SK-N-SH (cell line): ENCODE measurements at regions not wholly inside any gene's neighbourhood (a gene's known extent, or its start where the extent isn't known, plus 50 kb on each side); places are given as distances from the start of the nearest gene placed in this dataset.

Experiments used
- CHD2 ChIP-seq: fragments of 150-350 bp; IDR thresholded peaks from 2 replicates; pipeline ENCODE4 v1.6.1; 2018; ENCODE audit warnings: low read length; ENCODE audit not compliant: partially characterized antibody
- EP300 ChIP-seq, 2 experiments: IDR thresholded peaks; 2 replicates each; pipeline versions ENCODE4 v1.4.0 to v1.6.1; 2012; ENCODE audit warnings: borderline replicate concordance in 1 of 2, low read depth in 1 of 2, low read length in 1 of 2
- FOSL2 ChIP-seq: IDR thresholded peaks from 2 replicates; pipeline ENCODE4 v1.4.0; 2012; ENCODE audit warnings: low read depth, mild to moderate bottlenecking, moderate library complexity, borderline replicate concordance
- FOXM1 ChIP-seq: IDR thresholded peaks from 2 replicates; pipeline ENCODE4 v1.4.0; 2012; ENCODE audit warnings: low read depth, mild to moderate bottlenecking
- GABPA ChIP-seq: IDR thresholded peaks from 2 replicates; pipeline ENCODE4 v1.4.0; 2012; ENCODE audit warnings: low read depth, mild to moderate bottlenecking
- NFIC ChIP-seq: IDR thresholded peaks from 2 replicates; pipeline ENCODE4 v1.4.0; 2012; ENCODE audit warnings: borderline replicate concordance
- NRF1 ChIP-seq: IDR thresholded peaks from 2 replicates; pipeline ENCODE4 v1.6.1; 2012; ENCODE audit warnings: low read depth, mild to moderate bottlenecking, low read length
- POLR2AphosphoS5 ChIP-seq: IDR thresholded peaks from 2 replicates; pipeline ENCODE4 v1.6.1; 2012; ENCODE audit warnings: low read depth, low read length
- TAF1 ChIP-seq: IDR thresholded peaks from 2 replicates; pipeline ENCODE4 v1.6.1; 2012; ENCODE audit warnings: low read depth, mild to moderate bottlenecking, low read length, moderate library complexity, borderline replicate concordance
- TF ChIP-seq, protein P1 (sequence below): fragments of 200-600 bp; sonication (generic); IDR thresholded peaks from 2 replicates; pipeline ENCODE4 v1.6.1; 2017; ENCODE audit warnings: antibody characterized with exemption, mild to moderate bottlenecking, moderate library complexity
- TF ChIP-seq, protein P2 (sequence below): IDR thresholded peaks from 2 replicates; pipeline ENCODE4 v1.6.1; 2012; ENCODE audit warnings: mild to moderate bottlenecking, low read depth, low read length, moderate library complexity

DNA sequence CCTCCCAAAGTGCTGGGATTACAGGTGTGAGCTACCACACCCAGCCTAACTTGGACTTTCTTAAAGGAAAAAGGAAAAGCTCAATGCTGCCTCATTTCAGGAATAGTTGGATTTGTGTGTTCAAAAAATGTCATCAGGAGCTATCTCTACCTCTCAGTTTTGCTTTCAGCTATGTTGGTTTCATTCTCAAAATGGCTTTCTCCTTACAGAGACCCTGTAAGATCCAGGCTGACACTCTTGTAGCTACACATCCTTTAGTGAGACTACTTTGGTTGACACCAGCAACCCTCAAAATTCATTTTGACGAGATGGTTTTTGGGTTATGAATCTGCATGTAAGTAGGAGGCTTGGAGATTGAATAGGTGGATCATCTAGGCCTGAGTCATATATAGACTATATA, 269.7 kb upstream of the SORCS1 start:
- TF ChIP-seq NFIC: no peak
- TF ChIP-seq POLR2AphosphoS5: no peak
- no peak for TF ChIP-seq CHD2
- TF ChIP-seq, protein P1, sequence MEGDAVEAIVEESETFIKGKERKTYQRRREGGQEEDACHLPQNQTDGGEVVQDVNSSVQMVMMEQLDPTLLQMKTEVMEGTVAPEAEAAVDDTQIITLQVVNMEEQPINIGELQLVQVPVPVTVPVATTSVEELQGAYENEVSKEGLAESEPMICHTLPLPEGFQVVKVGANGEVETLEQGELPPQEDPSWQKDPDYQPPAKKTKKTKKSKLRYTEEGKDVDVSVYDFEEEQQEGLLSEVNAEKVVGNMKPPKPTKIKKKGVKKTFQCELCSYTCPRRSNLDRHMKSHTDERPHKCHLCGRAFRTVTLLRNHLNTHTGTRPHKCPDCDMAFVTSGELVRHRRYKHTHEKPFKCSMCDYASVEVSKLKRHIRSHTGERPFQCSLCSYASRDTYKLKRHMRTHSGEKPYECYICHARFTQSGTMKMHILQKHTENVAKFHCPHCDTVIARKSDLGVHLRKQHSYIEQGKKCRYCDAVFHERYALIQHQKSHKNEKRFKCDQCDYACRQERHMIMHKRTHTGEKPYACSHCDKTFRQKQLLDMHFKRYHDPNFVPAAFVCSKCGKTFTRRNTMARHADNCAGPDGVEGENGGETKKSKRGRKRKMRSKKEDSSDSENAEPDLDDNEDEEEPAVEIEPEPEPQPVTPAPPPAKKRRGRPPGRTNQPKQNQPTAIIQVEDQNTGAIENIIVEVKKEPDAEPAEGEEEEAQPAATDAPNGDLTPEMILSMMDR: no peak
- no peak for TF ChIP-seq GABPA
- no peak for TF ChIP-seq TAF1
- no peak for TF ChIP-seq EP300 (IDR thresholded peaks at IDR 0.05; ENCODE audit: borderline replicate concordance in 1 of 2, low read depth in 1 of 2, low read length in 1 of 2)
- TF ChIP-seq FOXM1: no peak
- TF ChIP-seq, protein P2, sequence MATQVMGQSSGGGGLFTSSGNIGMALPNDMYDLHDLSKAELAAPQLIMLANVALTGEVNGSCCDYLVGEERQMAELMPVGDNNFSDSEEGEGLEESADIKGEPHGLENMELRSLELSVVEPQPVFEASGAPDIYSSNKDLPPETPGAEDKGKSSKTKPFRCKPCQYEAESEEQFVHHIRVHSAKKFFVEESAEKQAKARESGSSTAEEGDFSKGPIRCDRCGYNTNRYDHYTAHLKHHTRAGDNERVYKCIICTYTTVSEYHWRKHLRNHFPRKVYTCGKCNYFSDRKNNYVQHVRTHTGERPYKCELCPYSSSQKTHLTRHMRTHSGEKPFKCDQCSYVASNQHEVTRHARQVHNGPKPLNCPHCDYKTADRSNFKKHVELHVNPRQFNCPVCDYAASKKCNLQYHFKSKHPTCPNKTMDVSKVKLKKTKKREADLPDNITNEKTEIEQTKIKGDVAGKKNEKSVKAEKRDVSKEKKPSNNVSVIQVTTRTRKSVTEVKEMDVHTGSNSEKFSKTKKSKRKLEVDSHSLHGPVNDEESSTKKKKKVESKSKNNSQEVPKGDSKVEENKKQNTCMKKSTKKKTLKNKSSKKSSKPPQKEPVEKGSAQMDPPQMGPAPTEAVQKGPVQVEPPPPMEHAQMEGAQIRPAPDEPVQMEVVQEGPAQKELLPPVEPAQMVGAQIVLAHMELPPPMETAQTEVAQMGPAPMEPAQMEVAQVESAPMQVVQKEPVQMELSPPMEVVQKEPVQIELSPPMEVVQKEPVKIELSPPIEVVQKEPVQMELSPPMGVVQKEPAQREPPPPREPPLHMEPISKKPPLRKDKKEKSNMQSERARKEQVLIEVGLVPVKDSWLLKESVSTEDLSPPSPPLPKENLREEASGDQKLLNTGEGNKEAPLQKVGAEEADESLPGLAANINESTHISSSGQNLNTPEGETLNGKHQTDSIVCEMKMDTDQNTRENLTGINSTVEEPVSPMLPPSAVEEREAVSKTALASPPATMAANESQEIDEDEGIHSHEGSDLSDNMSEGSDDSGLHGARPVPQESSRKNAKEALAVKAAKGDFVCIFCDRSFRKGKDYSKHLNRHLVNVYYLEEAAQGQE: no peak
- no peak for TF ChIP-seq FOSL2
- no peak for TF ChIP-seq NRF1
